ENCODE measurements at regions not wholly inside any gene's neighbourhood (a gene's known extent, or its start where the extent isn't known, plus 50 kb on each side); places are given as distances from the start of the nearest gene placed in this dataset.
"Not testable (repeated sequence)": the region's sequence is repeated elsewhere in the genome, so short reads cannot be mapped to it uniquely, and the experiment has no call there.

GRCh38 chr18:76307293-76307690, 187.8 kb downstream of the ZNF516 start:
- H2AFZ ChIP-seq (ENCODE audit: low read length, unreplicated experiment): no peak overlapping the region
- no peaks in the 10 kb centered on the region for H3K36me3 ChIP-seq (ENCODE audit: insufficient read depth, low read length)
- H3K27me3 ChIP-seq (ENCODE audit: insufficient read depth, low read length): peaks cover 4% of the 10 kb centered on the region; the same call in 1 of the 2 replicates
- no peak overlapping the region for H3K27ac ChIP-seq (ENCODE audit: low read depth, low read length)
- H3K79me2 ChIP-seq (ENCODE audit: control insufficient read depth, insufficient read depth, low read length, unreplicated experiment): no peaks in the 10 kb centered on the region
- H3K4me1 ChIP-seq (ENCODE audit: control insufficient read depth, insufficient read depth, low read length, unreplicated experiment): no peaks in the 10 kb centered on the region
- H3K4me3 ChIP-seq (ENCODE audit: low read depth, low read length): no peak overlapping the region

DNA sequence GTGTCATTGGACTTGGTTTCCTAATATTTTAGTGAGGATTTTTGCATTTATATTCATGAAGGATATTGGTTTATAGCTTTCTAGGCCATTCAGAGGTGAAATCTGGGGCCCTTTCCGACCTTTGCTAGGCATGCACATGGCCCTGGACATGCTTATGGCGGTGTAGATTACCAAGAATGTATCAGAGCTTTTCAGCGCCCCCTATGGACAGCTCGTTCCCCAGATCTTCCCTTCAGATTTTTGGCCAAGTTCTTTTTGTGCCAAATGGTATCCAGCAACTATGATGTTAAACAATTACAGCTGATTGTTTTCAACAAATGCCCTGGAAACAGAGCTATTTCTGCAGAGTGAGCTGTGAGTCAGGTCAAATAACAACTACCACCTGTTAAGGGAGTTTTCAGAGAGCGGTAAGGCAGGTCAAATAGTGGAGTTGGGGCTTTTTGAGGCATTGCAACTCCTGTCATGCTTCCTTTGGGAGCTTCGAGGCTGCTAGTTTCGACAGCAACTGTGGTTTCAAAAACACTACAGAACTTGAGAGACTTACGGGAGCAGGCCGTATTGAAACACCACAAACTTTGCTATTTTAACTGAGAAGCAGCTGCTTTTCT, 188.3 kb downstream of the ZNF516 start:
- H2AFZ ChIP-seq (ENCODE audit: low read length, unreplicated experiment): no peak overlapping the region
- H3K4me3 ChIP-seq (ENCODE audit: low read depth, low read length): no peak overlapping the region
- no peaks in the 10 kb centered on the region for H3K4me1 ChIP-seq (ENCODE audit: control insufficient read depth, insufficient read depth, low read length, unreplicated experiment)
- H3K27me3 ChIP-seq (ENCODE audit: insufficient read depth, low read length): peaks cover 4% of the 10 kb centered on the region; the same call in 1 of the 2 replicates
- no peaks in the 10 kb centered on the region for H3K79me2 ChIP-seq (ENCODE audit: control insufficient read depth, insufficient read depth, low read length, unreplicated experiment)
- no peaks in the 10 kb centered on the region for H3K36me3 ChIP-seq (ENCODE audit: insufficient read depth, low read length)
- H3K27ac ChIP-seq (ENCODE audit: low read depth, low read length): no peak overlapping the region

GRCh38 chr18:76285866-76286265, 209.2 kb downstream of the ZNF516 start:
- no peaks in the 10 kb centered on the region for H3K79me2 ChIP-seq (ENCODE audit: control insufficient read depth, insufficient read depth, low read length, unreplicated experiment)
- no peak overlapping the region for H3K4me3 ChIP-seq (ENCODE audit: low read depth, low read length)
- no peaks in the 10 kb centered on the region for H3K36me3 ChIP-seq (ENCODE audit: insufficient read depth, low read length)
- no peaks in the 10 kb centered on the region for H3K4me1 ChIP-seq (ENCODE audit: control insufficient read depth, insufficient read depth, low read length, unreplicated experiment)
- no peak overlapping the region for H2AFZ ChIP-seq (ENCODE audit: low read length, unreplicated experiment)
- no peak overlapping the region for H3K27ac ChIP-seq (ENCODE audit: low read depth, low read length)
- no peaks in the 10 kb centered on the region for H3K27me3 ChIP-seq (ENCODE audit: insufficient read depth, low read length)

DNA sequence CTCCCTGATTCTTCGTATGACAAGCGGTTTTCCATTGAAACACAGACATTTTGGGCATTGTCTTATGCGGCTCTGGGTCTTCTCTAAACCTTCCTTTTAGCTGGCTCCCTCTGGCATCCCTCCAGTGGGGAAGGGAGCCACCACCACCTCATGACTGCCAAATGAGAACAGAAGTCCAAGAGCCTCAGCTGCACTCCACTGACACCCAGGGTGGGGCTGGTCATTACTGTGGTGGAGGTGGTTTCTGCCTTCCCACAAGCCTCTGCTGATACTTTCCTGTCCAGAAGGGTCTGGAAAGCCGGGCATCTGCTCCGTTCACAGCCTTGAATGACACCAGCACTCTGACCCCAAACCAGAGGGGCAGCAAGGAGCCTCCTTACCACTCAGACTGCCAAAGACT, 213.5 kb downstream of the ZNF516 start:
- Histone ChIP-seq H3K27me3 (ENCODE audit: insufficient read depth, low read length) (peaks cover 3% of the 10 kb centered on the region; the same call in 1 of the 2 replicates), H3K36me3 (ENCODE audit: insufficient read depth, low read length) (no peaks in the 10 kb centered on the region), H3K4me1 (ENCODE audit: control insufficient read depth, insufficient read depth, low read length, unreplicated experiment) (no peaks in the 10 kb centered on the region), H3K79me2 (ENCODE audit: control insufficient read depth, insufficient read depth, low read length, unreplicated experiment) (no peaks in the 10 kb centered on the region), H3K27ac (ENCODE audit: low read depth, low read length) (no peak overlapping the region), H2AFZ (ENCODE audit: low read length, unreplicated experiment) (no peak overlapping the region), H3K4me3 (ENCODE audit: low read depth, low read length) (no peak overlapping the region)

DNA sequence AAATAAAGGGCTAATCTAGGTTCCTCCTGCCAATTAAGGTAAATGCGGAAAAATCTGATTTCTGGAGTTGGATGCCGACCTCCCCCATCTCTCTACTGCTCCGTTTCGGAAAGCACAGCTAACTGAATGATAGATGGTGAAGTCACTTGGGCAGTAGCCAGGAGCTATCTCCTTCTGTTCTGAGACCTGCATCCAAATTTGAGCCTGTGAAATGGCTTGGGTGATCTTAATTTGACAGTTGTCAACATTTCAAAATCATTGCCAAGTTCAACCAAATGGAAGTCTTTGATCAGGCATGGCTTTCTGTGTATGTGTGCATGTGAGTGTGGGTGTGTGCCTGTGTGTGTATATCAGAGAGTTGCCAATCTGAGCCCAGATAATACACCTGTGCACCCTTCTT, 217.2 kb downstream of the ZNF516 start:
- Histone ChIP-seq H2AFZ (ENCODE audit: low read length, unreplicated experiment) (no peak overlapping the region), H3K27me3 (ENCODE audit: insufficient read depth, low read length) (peaks cover 3% of the 10 kb centered on the region; the same call in 1 of the 2 replicates), H3K27ac (ENCODE audit: low read depth, low read length) (no peak overlapping the region), H3K79me2 (ENCODE audit: control insufficient read depth, insufficient read depth, low read length, unreplicated experiment) (no peaks in the 10 kb centered on the region), H3K4me3 (ENCODE audit: low read depth, low read length) (no peak overlapping the region), H3K36me3 (ENCODE audit: insufficient read depth, low read length) (no peaks in the 10 kb centered on the region), H3K4me1 (ENCODE audit: control insufficient read depth, insufficient read depth, low read length, unreplicated experiment) (no peaks in the 10 kb centered on the region)

- H3K79me2 ChIP-seq (ENCODE audit: control insufficient read depth, insufficient read depth, low read length, unreplicated experiment): no peaks in the 10 kb centered on the region
- peaks cover 3% of the 10 kb centered on the region; the same call in 1 of the 2 replicates for H3K27me3 ChIP-seq (ENCODE audit: insufficient read depth, low read length)
- no peaks in the 10 kb centered on the region for H3K36me3 ChIP-seq (ENCODE audit: insufficient read depth, low read length)
- no peaks in the 10 kb centered on the region for H3K4me1 ChIP-seq (ENCODE audit: control insufficient read depth, insufficient read depth, low read length, unreplicated experiment)
- no peak overlapping the region for H2AFZ ChIP-seq (ENCODE audit: low read length, unreplicated experiment)
- H3K4me3 ChIP-seq (ENCODE audit: low read depth, low read length): no peak overlapping the region
- H3K27ac ChIP-seq (ENCODE audit: low read depth, low read length): no peak overlapping the region
These were observed 219.2 kb downstream of the ZNF516 start for GRCh38 chr18:76275727-76276313.

DNA sequence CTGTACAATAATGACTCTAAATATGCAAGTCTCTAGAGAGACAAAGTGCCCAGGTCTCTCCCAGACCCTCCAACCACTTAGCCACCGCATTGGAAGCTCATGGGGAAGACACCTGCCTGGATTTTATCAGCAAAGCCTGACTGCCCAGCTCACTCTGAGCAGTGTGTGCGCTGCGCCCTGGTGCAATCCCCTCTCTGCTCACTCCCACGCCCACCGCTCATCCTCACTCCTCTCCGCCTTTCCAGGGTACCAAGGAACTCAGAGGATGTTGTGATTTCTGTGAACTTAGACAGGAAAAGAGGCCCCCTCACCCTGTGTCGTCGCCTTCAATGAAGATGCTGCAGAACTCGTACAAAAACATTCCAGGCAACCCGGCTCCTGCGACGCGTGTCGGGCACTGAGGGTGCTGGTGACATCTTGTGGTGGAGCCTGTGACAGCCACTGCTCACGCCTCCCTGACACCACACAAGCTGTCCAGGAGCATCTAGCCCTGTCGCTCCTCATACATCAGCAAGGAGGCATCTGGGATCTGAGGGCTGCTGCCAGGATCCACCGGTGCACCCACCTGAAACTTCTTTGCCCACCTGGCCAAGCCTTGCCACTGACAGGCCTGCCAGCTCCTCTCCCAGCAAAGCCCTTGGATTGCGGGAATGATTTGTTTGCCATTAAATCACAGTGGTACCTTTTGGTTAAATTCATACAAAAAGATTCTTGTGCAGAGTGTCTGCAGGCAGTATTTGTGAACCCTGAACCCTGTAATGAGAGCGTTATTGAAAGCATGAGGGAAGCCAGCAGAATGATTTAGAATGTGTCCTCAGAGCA, 220.4 kb downstream of the ZNF516 start:
- no peaks in the 10 kb centered on the region for H3K36me3 ChIP-seq (ENCODE audit: insufficient read depth, low read length)
- H3K27ac ChIP-seq (ENCODE audit: low read depth, low read length): no peak overlapping the region
- H3K79me2 ChIP-seq (ENCODE audit: control insufficient read depth, insufficient read depth, low read length, unreplicated experiment): no peaks in the 10 kb centered on the region
- H3K27me3 ChIP-seq (ENCODE audit: insufficient read depth, low read length): peaks cover 3% of the 10 kb centered on the region; the same call in 1 of the 2 replicates
- H2AFZ ChIP-seq (ENCODE audit: low read length, unreplicated experiment): no peak overlapping the region
- H3K4me3 ChIP-seq (ENCODE audit: low read depth, low read length): no peak overlapping the region
- no peaks in the 10 kb centered on the region for H3K4me1 ChIP-seq (ENCODE audit: control insufficient read depth, insufficient read depth, low read length, unreplicated experiment)

- H2AFZ ChIP-seq (ENCODE audit: low read length, unreplicated experiment): no peak overlapping the region
- no peak overlapping the region for H3K4me3 ChIP-seq (ENCODE audit: low read depth, low read length)
- no peaks in the 10 kb centered on the region for H3K36me3 ChIP-seq (ENCODE audit: insufficient read depth, low read length)
- no peaks in the 10 kb centered on the region for H3K4me1 ChIP-seq (ENCODE audit: control insufficient read depth, insufficient read depth, low read length, unreplicated experiment)
- no peaks in the 10 kb centered on the region for H3K79me2 ChIP-seq (ENCODE audit: control insufficient read depth, insufficient read depth, low read length, unreplicated experiment)
- H3K27ac ChIP-seq (ENCODE audit: low read depth, low read length): no peak overlapping the region
- H3K27me3 ChIP-seq (ENCODE audit: insufficient read depth, low read length): peaks cover 3% of the 10 kb centered on the region; the same call in 1 of the 2 replicates
These were observed 221.1 kb downstream of the ZNF516 start for GRCh38 chr18:76273956-76274355.

DNA sequence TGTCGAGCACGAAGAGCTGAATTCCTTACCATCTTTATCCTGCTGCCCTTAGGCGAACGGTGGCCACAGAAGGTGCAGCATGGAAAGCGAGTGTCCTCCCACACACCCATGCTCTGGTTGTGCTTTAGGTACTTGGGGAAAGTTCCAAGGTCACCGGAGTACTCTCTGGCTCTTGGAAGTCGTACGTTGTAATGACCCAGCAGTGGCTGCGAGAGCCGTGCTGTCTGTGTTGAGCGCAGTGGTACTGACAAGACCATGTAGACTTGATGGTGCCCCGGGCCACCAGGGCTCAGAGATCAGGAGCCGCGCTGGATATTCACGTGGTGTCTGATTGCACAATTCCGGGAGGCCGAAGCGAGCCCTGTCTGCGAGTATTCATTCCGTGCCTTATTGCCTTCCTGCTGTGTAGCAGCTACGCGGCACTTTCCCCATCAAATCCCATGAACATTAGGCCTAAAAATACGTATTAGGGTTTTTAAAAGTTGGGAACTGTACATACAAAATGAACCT, 222.0 kb downstream of the ZNF516 start:
- no peak overlapping the region for H3K27ac ChIP-seq (ENCODE audit: low read depth, low read length)
- peaks cover 3% of the 10 kb centered on the region; the same call in 1 of the 2 replicates for H3K27me3 ChIP-seq (ENCODE audit: insufficient read depth, low read length)
- H3K4me1 ChIP-seq (ENCODE audit: control insufficient read depth, insufficient read depth, low read length, unreplicated experiment): no peaks in the 10 kb centered on the region
- no peaks in the 10 kb centered on the region for H3K79me2 ChIP-seq (ENCODE audit: control insufficient read depth, insufficient read depth, low read length, unreplicated experiment)
- H3K4me3 ChIP-seq (ENCODE audit: low read depth, low read length): no peak overlapping the region
- H3K36me3 ChIP-seq (ENCODE audit: insufficient read depth, low read length): no peaks in the 10 kb centered on the region
- no peak overlapping the region for H2AFZ ChIP-seq (ENCODE audit: low read length, unreplicated experiment)

DNA sequence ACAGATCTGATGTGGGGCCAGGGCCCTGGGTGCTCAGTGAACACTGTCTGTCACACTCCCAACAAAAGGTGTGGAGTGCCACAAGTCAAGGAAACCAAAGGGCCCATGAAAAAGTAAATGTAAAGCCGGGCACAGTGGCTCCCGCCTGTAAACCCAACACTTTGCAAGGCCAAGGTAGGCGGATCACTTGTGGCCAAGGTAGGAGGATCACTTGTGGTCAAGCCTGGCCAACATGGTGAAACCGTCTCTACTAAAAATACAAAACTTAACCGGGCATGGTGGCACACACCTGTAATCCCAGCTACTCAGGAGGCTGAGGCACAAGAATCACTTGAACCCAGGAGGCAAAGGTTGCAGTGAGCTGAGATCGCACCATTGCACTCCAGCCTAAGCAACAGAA, 227.6 kb downstream of the ZNF516 start:
- not testable (repeated sequence) for H3K79me2 ChIP-seq (ENCODE audit: control insufficient read depth, insufficient read depth, low read length, unreplicated experiment); H3K4me3 ChIP-seq (ENCODE audit: low read depth, low read length)

More for the DNA sequence above, 227.6 kb downstream of the ZNF516 start:
- not testable (repeated sequence) for H2AFZ ChIP-seq (ENCODE audit: low read length, unreplicated experiment); H3K27me3 ChIP-seq (ENCODE audit: insufficient read depth, low read length); H3K27ac ChIP-seq (ENCODE audit: low read depth, low read length); H3K4me1 ChIP-seq (ENCODE audit: control insufficient read depth, insufficient read depth, low read length, unreplicated experiment); H3K36me3 ChIP-seq (ENCODE audit: insufficient read depth, low read length)

Data from ACC112 (cell line).